ENCODE measurements at regions not wholly inside any gene's neighbourhood (a gene's known extent, or its start where the extent isn't known, plus 50 kb on each side); places are given as distances from the start of the nearest gene placed in this dataset.

DNA sequence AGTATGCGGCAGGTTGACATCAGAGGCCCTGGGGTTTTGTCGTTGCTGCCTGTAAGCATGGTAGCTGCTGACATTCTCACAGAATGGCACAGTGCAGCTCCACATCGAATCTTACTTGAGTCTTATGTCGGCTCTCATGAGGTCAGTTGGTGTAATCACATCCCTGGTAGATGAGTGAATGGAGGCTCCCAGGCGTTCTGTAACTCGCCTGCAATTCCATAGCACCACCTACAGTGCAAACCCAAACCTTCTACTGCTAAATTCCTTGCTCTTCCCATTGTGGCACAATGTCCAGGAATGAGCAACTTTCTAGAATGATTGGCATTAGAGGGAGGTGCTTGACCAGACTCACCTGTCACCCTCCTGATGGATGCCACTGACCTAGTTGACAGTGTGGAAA lies 578.4 kb downstream of the CCDC171 start:
- TF ChIP-seq POLR2A (IDR thresholded peaks at IDR 0.05; ENCODE audit: borderline replicate concordance, extremely low read depth, insufficient read depth, insufficient read length) (no peak), ZNF274 (IDR thresholded peaks at IDR 0.05; ENCODE audit: low read depth, low read length) (no peak), RAD21 (IDR thresholded peaks at IDR 0.05; ENCODE audit: low read depth) (peak; percentile 42), POLR2AphosphoS5 (IDR thresholded peaks at IDR 0.05; ENCODE audit: low read depth, low read length) (no peak), CEBPB (IDR thresholded peaks at IDR 0.05; ENCODE audit: low read depth) (no peak), FOSL1 (IDR thresholded peaks at IDR 0.05; ENCODE audit: low read depth) (no peak), CBX3 (IDR thresholded peaks at IDR 0.05; ENCODE audit: low read depth) (no peak), JUND (IDR thresholded peaks at IDR 0.05) (no peak)
- TF ChIP-seq, protein P1, sequence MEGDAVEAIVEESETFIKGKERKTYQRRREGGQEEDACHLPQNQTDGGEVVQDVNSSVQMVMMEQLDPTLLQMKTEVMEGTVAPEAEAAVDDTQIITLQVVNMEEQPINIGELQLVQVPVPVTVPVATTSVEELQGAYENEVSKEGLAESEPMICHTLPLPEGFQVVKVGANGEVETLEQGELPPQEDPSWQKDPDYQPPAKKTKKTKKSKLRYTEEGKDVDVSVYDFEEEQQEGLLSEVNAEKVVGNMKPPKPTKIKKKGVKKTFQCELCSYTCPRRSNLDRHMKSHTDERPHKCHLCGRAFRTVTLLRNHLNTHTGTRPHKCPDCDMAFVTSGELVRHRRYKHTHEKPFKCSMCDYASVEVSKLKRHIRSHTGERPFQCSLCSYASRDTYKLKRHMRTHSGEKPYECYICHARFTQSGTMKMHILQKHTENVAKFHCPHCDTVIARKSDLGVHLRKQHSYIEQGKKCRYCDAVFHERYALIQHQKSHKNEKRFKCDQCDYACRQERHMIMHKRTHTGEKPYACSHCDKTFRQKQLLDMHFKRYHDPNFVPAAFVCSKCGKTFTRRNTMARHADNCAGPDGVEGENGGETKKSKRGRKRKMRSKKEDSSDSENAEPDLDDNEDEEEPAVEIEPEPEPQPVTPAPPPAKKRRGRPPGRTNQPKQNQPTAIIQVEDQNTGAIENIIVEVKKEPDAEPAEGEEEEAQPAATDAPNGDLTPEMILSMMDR (IDR thresholded peaks at IDR 0.05 in 2 of 3, conservative IDR thresholded peaks at IDR 0.05 in 1 of 3; ENCODE audit: borderline replicate concordance in 1 of 3, insufficient read depth in 1 of 3, low read depth in 2 of 3, low read length in 2 of 3) = peak; percentile 6 to 32 (median 27); a peak in 3 of 6 replicates
